ENCODE measurements at regions not wholly inside any gene's neighbourhood (a gene's known extent, or its start where the extent isn't known, plus 50 kb on each side); places are given as distances from the start of the nearest gene placed in this dataset.

GRCh38 chr19:31553112-31553845 lies 204.0 kb upstream of the TSHZ3 start:
- DNase-seq: no peak

GRCh38 chr19:31553846-31554215 lies 204.6 kb upstream of the TSHZ3 start:
- H3F3A ChIP-seq (ENCODE audit: insufficient read depth, low read length): no peaks in the 10 kb centered on the region
- H3K4me1 ChIP-seq (ENCODE audit: low read length): no peaks in the 10 kb centered on the region
- H3K27ac ChIP-seq (ENCODE audit: low read length): no peak overlapping the region
- DNase-seq: no peak
- no peaks in the 10 kb centered on the region for H3K9me2 ChIP-seq (replicated peaks; ENCODE audit: insufficient read depth, low read length)
- H3K36me3 ChIP-seq (replicated peaks; ENCODE audit: insufficient read depth, low read length): no peaks in the 10 kb centered on the region
- no peak overlapping the region for H3K4me2 ChIP-seq (ENCODE audit: low read depth, low read length)
- H3K4me3 ChIP-seq (ENCODE audit: low read length): no peak overlapping the region
- no peaks in the 10 kb centered on the region for H4K20me1 ChIP-seq (ENCODE audit: insufficient read depth, low read length)
- H2AFZ ChIP-seq (ENCODE audit: low read length): no peak overlapping the region
- H3K9me3 ChIP-seq (replicated peaks; ENCODE audit: insufficient read depth, low read length): no peaks in the 10 kb centered on the region
- H3K9ac ChIP-seq (ENCODE audit: low read length): no peak overlapping the region
- TF ChIP-seq EZH2 (optimal IDR thresholded peaks at IDR 0.05; ENCODE audit: low read depth, low read length) (no peak), CTCF (IDR thresholded peaks at IDR 0.05; ENCODE audit: low read length) (no peak), EZH2phosphoT487 (IDR thresholded peaks at IDR 0.05; ENCODE audit: low read length) (no peak)
- H3K79me2 ChIP-seq (ENCODE audit: low read length): no peaks in the 10 kb centered on the region
- H3K27me3 ChIP-seq (replicated peaks; ENCODE audit: insufficient read depth, low read length): peaks cover 7% of the 10 kb centered on the region; the same call in 1 of the 2 replicates

More at GRCh38 chr19:31553112-31553845, 204.0 kb upstream of the TSHZ3 start:
- Histone ChIP-seq H4K20me1 (ENCODE audit: insufficient read depth, low read length) (no peaks in the 10 kb centered on the region), H3K9me2 (replicated peaks; ENCODE audit: insufficient read depth, low read length) (no peaks in the 10 kb centered on the region), H3K4me3 (ENCODE audit: low read length) (no peak overlapping the region), H3K27me3 (replicated peaks; ENCODE audit: insufficient read depth, low read length) (peaks cover 7% of the 10 kb centered on the region; the same call in 1 of the 2 replicates), H3K27ac (ENCODE audit: low read length) (no peak overlapping the region), H3K4me1 (ENCODE audit: low read length) (no peaks in the 10 kb centered on the region), H3K79me2 (ENCODE audit: low read length) (no peaks in the 10 kb centered on the region), H3K4me2 (ENCODE audit: low read depth, low read length) (no peak overlapping the region), H3K9me3 (replicated peaks; ENCODE audit: insufficient read depth, low read length) (no peaks in the 10 kb centered on the region), H3K36me3 (replicated peaks; ENCODE audit: insufficient read depth, low read length) (no peaks in the 10 kb centered on the region), H2AFZ (ENCODE audit: low read length) (no peak overlapping the region), H3F3A (ENCODE audit: insufficient read depth, low read length) (no peaks in the 10 kb centered on the region), H3K9ac (ENCODE audit: low read length) (no peak overlapping the region)
- no peak for TF ChIP-seq CTCF (IDR thresholded peaks at IDR 0.05; ENCODE audit: low read length)
- no peak for TF ChIP-seq EZH2 (optimal IDR thresholded peaks at IDR 0.05; ENCODE audit: low read depth, low read length)
- TF ChIP-seq EZH2phosphoT487 (IDR thresholded peaks at IDR 0.05; ENCODE audit: low read length): no peak

- no peak for DNase-seq
- H3K4me1 ChIP-seq (ENCODE audit: low read length): no peaks in the 10 kb centered on the region
- TF ChIP-seq CTCF (IDR thresholded peaks at IDR 0.05; ENCODE audit: low read length): no peak
- no peak for TF ChIP-seq EZH2 (optimal IDR thresholded peaks at IDR 0.05; ENCODE audit: low read depth, low read length)
- TF ChIP-seq EZH2phosphoT487 (IDR thresholded peaks at IDR 0.05; ENCODE audit: low read length): no peak
- no peak overlapping the region for H2AFZ ChIP-seq (ENCODE audit: low read length)
- no peak overlapping the region for H3K27ac ChIP-seq (ENCODE audit: low read length)
- no peaks in the 10 kb centered on the region for H3K9me2 ChIP-seq (replicated peaks; ENCODE audit: insufficient read depth, low read length)
- H3F3A ChIP-seq (ENCODE audit: insufficient read depth, low read length): no peaks in the 10 kb centered on the region
- H3K4me2 ChIP-seq (ENCODE audit: low read depth, low read length): no peak overlapping the region
- no peak overlapping the region for H3K4me3 ChIP-seq (ENCODE audit: low read length)
- H3K27me3 ChIP-seq (replicated peaks; ENCODE audit: insufficient read depth, low read length): peaks cover 7% of the 10 kb centered on the region; the same call in 1 of the 2 replicates
- no peaks in the 10 kb centered on the region for H3K36me3 ChIP-seq (replicated peaks; ENCODE audit: insufficient read depth, low read length)
- no peaks in the 10 kb centered on the region for H3K79me2 ChIP-seq (ENCODE audit: low read length)
- H4K20me1 ChIP-seq (ENCODE audit: insufficient read depth, low read length): no peaks in the 10 kb centered on the region
- H3K9ac ChIP-seq (ENCODE audit: low read length): no peak overlapping the region
- no peaks in the 10 kb centered on the region for H3K9me3 ChIP-seq (replicated peaks; ENCODE audit: insufficient read depth, low read length)
Observed at GRCh38 chr19:31554360-31554759, 205.1 kb upstream of the TSHZ3 start.

Data from MM.1S (cell line).